ENCODE measurements at regions not wholly inside any gene's neighbourhood (a gene's known extent, or its start where the extent isn't known, plus 50 kb on each side); places are given as distances from the start of the nearest gene placed in this dataset.
A peak's percentile ranks its signal among the peaks of the same experiment; 100 is the strongest.

DNA sequence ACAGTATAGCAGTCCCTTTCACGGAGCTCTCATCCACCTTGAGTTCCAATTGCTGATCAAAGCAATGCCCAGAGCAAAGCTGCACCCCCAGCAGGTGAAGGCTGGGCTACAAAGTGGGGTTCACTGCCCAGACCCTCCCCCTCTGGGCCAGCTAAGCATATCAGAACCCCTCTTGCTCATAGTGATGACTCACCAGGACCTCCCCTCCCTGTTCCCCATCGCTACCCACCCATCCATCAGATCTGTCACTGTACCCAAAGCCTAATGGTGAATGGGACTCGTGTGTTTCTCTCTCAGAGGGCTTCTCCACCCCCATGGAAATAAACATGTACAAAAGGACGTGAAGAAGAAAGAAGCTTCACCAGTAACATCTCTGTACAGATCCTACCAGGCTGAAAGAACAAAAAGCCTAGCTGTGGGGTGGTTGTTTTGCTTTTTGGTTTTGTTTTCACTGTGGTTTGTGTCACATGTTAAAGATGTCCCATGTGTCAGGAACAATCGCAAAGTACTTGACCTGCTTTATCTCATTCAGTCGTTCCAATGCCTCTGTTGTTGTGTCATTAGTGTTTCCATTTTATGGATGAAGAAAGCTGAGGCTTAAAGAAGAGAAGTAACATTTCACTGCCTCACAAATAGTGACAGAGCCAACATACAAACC is 518.5 kb downstream of the CD83 start:
- Histone ChIP-seq H3K36me3 (ENCODE audit: control insufficient read depth in 1 of 2, insufficient read depth in 2 of 2, low read depth in 1 of 2, low read length in 2 of 2) (no peaks in the 10 kb centered on the region), H3K14ac (ENCODE audit: low read length in 2 of 2) (no peak overlapping the region), H3K9me3 (ENCODE audit: control insufficient read depth, low read length) (no peaks in the 10 kb centered on the region), H2BK12ac (ENCODE audit: low read length in 2 of 2) (no peak overlapping the region), H2BK5ac (ENCODE audit: low read depth, low read length, poor library complexity, severe bottlenecking) (no peak overlapping the region), H2AFZ (ENCODE audit: low read depth, low read length) (no peak overlapping the region), H3K4me3 (ENCODE audit: insufficient read depth in 1 of 2, low read depth in 1 of 2, low read length in 2 of 2) (no peak overlapping the region), H3K4me1 (ENCODE audit: control insufficient read depth, insufficient read depth, low read depth, low read length) (no peaks in the 10 kb centered on the region), H3K4me2 (ENCODE audit: low read length, poor library complexity, severe bottlenecking) (no peak overlapping the region), H3K18ac (ENCODE audit: low read depth in 1 of 2, low read length in 2 of 2) (no peak overlapping the region), H4K8ac (ENCODE audit: low read length) (no peak overlapping the region), H3K23ac (ENCODE audit: low read length in 2 of 2) (no peak overlapping the region), H4K91ac (ENCODE audit: low read length) (no peak overlapping the region), H3K9ac (ENCODE audit: low read length) (no peak overlapping the region), H3K4ac (ENCODE audit: low read depth in 1 of 2, low read length in 2 of 2) (no peak overlapping the region), H3K79me1 (replicated peaks; ENCODE audit: low read length, poor library complexity, severe bottlenecking) (no peaks in the 10 kb centered on the region), H2BK15ac (ENCODE audit: low read depth, poor library complexity, severe bottlenecking) (no peak overlapping the region), H3K27me3 (ENCODE audit: control insufficient read depth in 1 of 2, insufficient read depth in 1 of 2, low read length in 2 of 2) (peaks cover 5 to 21% of the 10 kb centered on the region in 2 experiments), H2BK120ac (ENCODE audit: low read depth, low read length) (no peak overlapping the region), H3K27ac (ENCODE audit: low read length, poor library complexity, severe bottlenecking) (no peak overlapping the region), H2AK5ac (ENCODE audit: low read length, severe bottlenecking) (no peak overlapping the region)
- 63% methylated on average over 5 of the region's 6 CpGs for WGBS
- DNase-seq, result no peak

- H2BK15ac ChIP-seq (ENCODE audit: low read depth, poor library complexity, severe bottlenecking), result no peak overlapping the region
- WGBS, result 61% methylated on average over 4 of the region's 4 CpGs
- no peak overlapping the region for H2BK12ac ChIP-seq (ENCODE audit: low read length in 2 of 2)
- no peak overlapping the region for H2BK120ac ChIP-seq (ENCODE audit: low read depth, low read length)
- no peaks in the 10 kb centered on the region for H3K4me1 ChIP-seq (ENCODE audit: control insufficient read depth, insufficient read depth, low read depth, low read length)
- peak overlapping the region in 1 of 2 experiments; percentile 64 for H3K4me3 ChIP-seq (ENCODE audit: insufficient read depth in 1 of 2, low read depth in 1 of 2, low read length in 2 of 2)
- no peaks in the 10 kb centered on the region for H3K36me3 ChIP-seq (ENCODE audit: control insufficient read depth in 1 of 2, insufficient read depth in 2 of 2, low read depth in 1 of 2, low read length in 2 of 2)
- peak overlapping the region; percentile 64 for H3K9ac ChIP-seq (ENCODE audit: low read length)
- no peaks in the 10 kb centered on the region for H3K9me3 ChIP-seq (ENCODE audit: control insufficient read depth, low read length)
- no peak overlapping the region for H2AFZ ChIP-seq (ENCODE audit: low read depth, low read length)
- H3K14ac ChIP-seq (ENCODE audit: low read length in 2 of 2), result no peak overlapping the region
- no peak overlapping the region for H3K27ac ChIP-seq (ENCODE audit: low read length, poor library complexity, severe bottlenecking)
- peaks cover 1 to 11% of the 10 kb centered on the region in 2 experiments for H3K27me3 ChIP-seq (ENCODE audit: control insufficient read depth in 1 of 2, insufficient read depth in 1 of 2, low read length in 2 of 2)
- H3K4ac ChIP-seq (ENCODE audit: low read depth in 1 of 2, low read length in 2 of 2), result no peak overlapping the region
- H2AK5ac ChIP-seq (ENCODE audit: low read length, severe bottlenecking), result no peak overlapping the region
- H2BK5ac ChIP-seq (ENCODE audit: low read depth, low read length, poor library complexity, severe bottlenecking), result no peak overlapping the region
- no peak overlapping the region for H3K23ac ChIP-seq (ENCODE audit: low read length in 2 of 2)
- no peak overlapping the region for H4K91ac ChIP-seq (ENCODE audit: low read length)
- H3K4me2 ChIP-seq (ENCODE audit: low read length, poor library complexity, severe bottlenecking), result no peak overlapping the region
- no peak overlapping the region for H4K8ac ChIP-seq (ENCODE audit: low read length)
- no peaks in the 10 kb centered on the region for H3K79me1 ChIP-seq (replicated peaks; ENCODE audit: low read length, poor library complexity, severe bottlenecking)
- no peak for DNase-seq
- no peak overlapping the region for H3K18ac ChIP-seq (ENCODE audit: low read depth in 1 of 2, low read length in 2 of 2)
Observed at GRCh38 chr6:14638435-14638905, 520.9 kb downstream of the CD83 start.

DNA sequence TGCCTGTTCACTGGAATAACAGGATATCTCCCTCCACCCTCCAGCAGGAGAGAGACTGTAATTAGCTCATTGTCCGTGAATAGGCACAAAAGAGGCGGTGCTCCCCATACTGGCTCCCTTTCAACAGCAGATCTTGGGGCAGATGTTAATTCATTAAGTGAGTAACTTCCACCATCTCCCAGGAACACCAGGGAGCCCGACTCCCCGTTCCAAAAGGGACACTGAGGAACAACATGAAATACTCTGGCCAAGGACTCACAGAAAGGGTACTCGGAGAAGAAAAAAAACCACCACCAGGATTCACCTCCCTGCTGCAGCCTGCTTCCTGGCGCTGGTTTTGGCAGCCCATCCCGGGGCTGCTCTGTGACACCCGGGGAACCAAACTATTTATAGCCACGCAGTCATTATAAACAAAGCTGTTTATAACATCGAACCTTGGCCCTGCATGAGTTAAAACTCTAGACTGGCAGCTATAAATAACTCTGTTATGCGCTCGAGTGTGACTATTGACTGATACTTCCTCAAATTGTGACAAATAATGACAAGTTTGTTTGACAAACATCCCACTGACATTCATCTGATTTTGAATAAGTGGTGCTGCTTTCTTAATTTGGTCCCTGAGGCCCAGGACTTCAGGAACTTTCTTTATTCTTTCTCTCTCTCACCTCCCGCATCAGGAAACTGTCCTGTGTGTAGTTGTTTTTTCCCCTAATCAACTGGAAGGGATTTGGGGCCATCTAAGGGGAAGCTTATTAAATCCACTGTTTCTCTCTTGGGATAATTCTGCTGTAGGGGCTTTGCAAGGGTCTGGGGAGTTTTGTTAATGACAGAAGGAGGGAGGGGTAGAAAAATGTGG is 521.6 kb downstream of the CD83 start:
- DNase-seq, result peak; percentile 68
- Histone ChIP-seq H2BK5ac (ENCODE audit: low read depth, low read length, poor library complexity, severe bottlenecking) (no peak overlapping the region), H3K4me2 (ENCODE audit: low read length, poor library complexity, severe bottlenecking) (peak overlapping the region; percentile 35)

GRCh38 chr6:14639983-14640599 is 522.5 kb downstream of the CD83 start:
- Histone ChIP-seq H3K23ac (ENCODE audit: low read length in 2 of 2) (no peak overlapping the region), H2AFZ (ENCODE audit: low read depth, low read length) (no peak overlapping the region), H2AK5ac (ENCODE audit: low read length, severe bottlenecking) (no peak overlapping the region), H3K9ac (ENCODE audit: low read length) (no peak overlapping the region), H2BK5ac (ENCODE audit: low read depth, low read length, poor library complexity, severe bottlenecking) (no peak overlapping the region), H3K27ac (ENCODE audit: low read length, poor library complexity, severe bottlenecking) (no peak overlapping the region), H3K9me3 (ENCODE audit: control insufficient read depth, low read length) (no peaks in the 10 kb centered on the region), H3K4me3 (ENCODE audit: insufficient read depth in 1 of 2, low read depth in 1 of 2, low read length in 2 of 2) (no peak overlapping the region), H2BK12ac (ENCODE audit: low read length in 2 of 2) (no peak overlapping the region), H3K36me3 (ENCODE audit: control insufficient read depth in 1 of 2, insufficient read depth in 2 of 2, low read depth in 1 of 2, low read length in 2 of 2) (no peaks in the 10 kb centered on the region), H3K4me2 (ENCODE audit: low read length, poor library complexity, severe bottlenecking) (no peak overlapping the region), H4K8ac (ENCODE audit: low read length) (no peak overlapping the region), H3K14ac (ENCODE audit: low read length in 2 of 2) (no peak overlapping the region), H2BK15ac (ENCODE audit: low read depth, poor library complexity, severe bottlenecking) (no peak overlapping the region), H2BK120ac (ENCODE audit: low read depth, low read length) (no peak overlapping the region), H3K4me1 (ENCODE audit: control insufficient read depth, insufficient read depth, low read depth, low read length) (no peaks in the 10 kb centered on the region), H4K91ac (ENCODE audit: low read length) (no peak overlapping the region), H3K27me3 (ENCODE audit: control insufficient read depth in 1 of 2, insufficient read depth in 1 of 2, low read length in 2 of 2) (peaks cover 0 to 6% of the 10 kb centered on the region in 2 experiments), H3K79me1 (replicated peaks; ENCODE audit: low read length, poor library complexity, severe bottlenecking) (no peaks in the 10 kb centered on the region), H3K4ac (ENCODE audit: low read depth in 1 of 2, low read length in 2 of 2) (no peak overlapping the region), H3K18ac (ENCODE audit: low read depth in 1 of 2, low read length in 2 of 2) (no peak overlapping the region)
- 70% methylated on average over 12 of the region's 12 CpGs for WGBS
- no peak for DNase-seq

More for the DNA sequence above, 521.6 kb downstream of the CD83 start:
- Histone ChIP-seq H3K36me3 (ENCODE audit: control insufficient read depth in 1 of 2, insufficient read depth in 2 of 2, low read depth in 1 of 2, low read length in 2 of 2) (no peaks in the 10 kb centered on the region), H3K79me1 (replicated peaks; ENCODE audit: low read length, poor library complexity, severe bottlenecking) (no peaks in the 10 kb centered on the region), H3K9ac (ENCODE audit: low read length) (peak overlapping the region; percentile 64), H2BK15ac (ENCODE audit: low read depth, poor library complexity, severe bottlenecking) (no peak overlapping the region), H2BK120ac (ENCODE audit: low read depth, low read length) (no peak overlapping the region), H4K91ac (ENCODE audit: low read length) (no peak overlapping the region), H3K18ac (ENCODE audit: low read depth in 1 of 2, low read length in 2 of 2) (no peak overlapping the region), H2AK5ac (ENCODE audit: low read length, severe bottlenecking) (no peak overlapping the region), H4K8ac (ENCODE audit: low read length) (no peak overlapping the region), H3K4ac (ENCODE audit: low read depth in 1 of 2, low read length in 2 of 2) (no peak overlapping the region), H3K4me3 (ENCODE audit: insufficient read depth in 1 of 2, low read depth in 1 of 2, low read length in 2 of 2) (peak overlapping the region in 1 of 2 experiments; percentile 64), H3K27ac (ENCODE audit: low read length, poor library complexity, severe bottlenecking) (no peak overlapping the region), H3K23ac (ENCODE audit: low read length in 2 of 2) (no peak overlapping the region), H2AFZ (ENCODE audit: low read depth, low read length) (no peak overlapping the region), H3K4me1 (ENCODE audit: control insufficient read depth, insufficient read depth, low read depth, low read length) (no peaks in the 10 kb centered on the region), H3K9me3 (ENCODE audit: control insufficient read depth, low read length) (no peaks in the 10 kb centered on the region), H2BK12ac (ENCODE audit: low read length in 2 of 2) (no peak overlapping the region), H3K14ac (ENCODE audit: low read length in 2 of 2) (no peak overlapping the region), H3K27me3 (ENCODE audit: control insufficient read depth in 1 of 2, insufficient read depth in 1 of 2, low read length in 2 of 2) (peaks cover 0 to 6% of the 10 kb centered on the region in 2 experiments)
- 11% methylated on average over 12 of the region's 13 CpGs for WGBS

Data from mesenchymal stem cell (in vitro differentiated cells and primary cell).